Neuron (in vitro differentiated cells): ENCODE measurements at regions not wholly inside any gene's neighbourhood (a gene's known extent, or its start where the extent isn't known, plus 50 kb on each side); places are given as distances from the start of the nearest gene placed in this dataset.

Experiments used
- H2AFZ ChIP-seq: one replicate; pipeline ENCODE4 v1.6.1; 2013; ENCODE audit warnings: low read depth, mild to moderate bottlenecking, inconsistent platforms, low read length, moderate library complexity
- H3K27me3 ChIP-seq: one replicate; pipeline ENCODE4 v1.6.1; 2013; ENCODE audit warnings: low read length; ENCODE audit not compliant: insufficient read depth
- H3K36me3 ChIP-seq: one replicate; pipeline ENCODE4 v1.6.1; 2013; ENCODE audit warnings: low read length; ENCODE audit not compliant: insufficient read depth
- H3K4me1 ChIP-seq: one replicate; pipeline ENCODE4 v1.6.1; 2013; ENCODE audit warnings: low read length; ENCODE audit not compliant: insufficient read depth
- H3K4me3 ChIP-seq: 2 replicates; pipeline ENCODE4 v1.5.1; 2013; ENCODE audit warnings: mild to moderate bottlenecking, low read length, moderate library complexity
- H3K9me3 ChIP-seq: one replicate; pipeline ENCODE4 v1.6.1; 2013; ENCODE audit warnings: low read length

- H3K36me3 ChIP-seq = no peaks in the 10 kb centered on the region
- no peaks in the 10 kb centered on the region for H3K27me3 ChIP-seq
- H3K9me3 ChIP-seq = no peaks in the 10 kb centered on the region
- H3K4me1 ChIP-seq = peaks cover 46% of the 10 kb centered on the region
- no peak overlapping the region for H3K4me3 ChIP-seq
- no peak overlapping the region for H2AFZ ChIP-seq
Measured at GRCh38 chr1:21342961-21343838, 52.9 kb upstream of the ECE1 start.

GRCh38 chr1:21341517-21342078 lies 51.3 kb upstream of the ECE1 start:
- H3K4me1 ChIP-seq = peaks cover 49% of the 10 kb centered on the region

GRCh38 chr1:21341022-21341421 lies 50.8 kb upstream of the ECE1 start:
- Histone ChIP-seq H3K4me1 (peaks cover 43% of the 10 kb centered on the region), H2AFZ (no peak overlapping the region), H3K36me3 (no peaks in the 10 kb centered on the region), H3K4me3 (no peak overlapping the region), H3K9me3 (no peaks in the 10 kb centered on the region), H3K27me3 (no peaks in the 10 kb centered on the region)

More at GRCh38 chr1:21341517-21342078, 51.3 kb upstream of the ECE1 start:
- no peaks in the 10 kb centered on the region for H3K9me3 ChIP-seq
- no peak overlapping the region for H3K4me3 ChIP-seq
- H3K36me3 ChIP-seq = no peaks in the 10 kb centered on the region
- H2AFZ ChIP-seq = no peak overlapping the region
- no peaks in the 10 kb centered on the region for H3K27me3 ChIP-seq

- Histone ChIP-seq H3K27me3 (no peaks in the 10 kb centered on the region), H3K36me3 (no peaks in the 10 kb centered on the region), H3K4me1 (peaks cover 41% of the 10 kb centered on the region)
Measured at GRCh38 chr1:21340230-21340945, 50.1 kb upstream of the ECE1 start.

More at GRCh38 chr1:21340230-21340945, 50.1 kb upstream of the ECE1 start:
- Histone ChIP-seq H2AFZ (no peak overlapping the region), H3K9me3 (no peaks in the 10 kb centered on the region), H3K4me3 (no peak overlapping the region)
